HG03095 (cell line): ENCODE measurements at regions not wholly inside any gene's neighbourhood (a gene's known extent, or its start where the extent isn't known, plus 50 kb on each side); places are given as distances from the start of the nearest gene placed in this dataset.

Source experiments
- ATAC-seq: cut with Tn5 transposase; IDR thresholded peaks from one replicate; pipeline ENCODE4 v1.9.1; 2021; ENCODE audit warnings: moderate library complexity; ENCODE audit not compliant: unreplicated experiment

GRCh38 chr6:17047889-17048288, 54.0 kb upstream of the STMND1 start:
- no peak for ATAC-seq

GRCh38 chr6:17045581-17046322, 56.1 kb upstream of the STMND1 start:
- no peak for ATAC-seq

- ATAC-seq = no peak
Observed at GRCh38 chr6:17043148-17043522, 58.7 kb upstream of the STMND1 start.

- no peak for ATAC-seq
Observed at GRCh38 chr6:17042422-17043147, 59.3 kb upstream of the STMND1 start.

- ATAC-seq = no peak
Observed at GRCh38 chr6:17039266-17039665, 62.6 kb upstream of the STMND1 start.

- ATAC-seq = no peak
Observed at GRCh38 chr6:17038316-17038715, 63.5 kb upstream of the STMND1 start.

- ATAC-seq = no peak
Observed at GRCh38 chr6:17036065-17036393, 65.8 kb upstream of the STMND1 start.

GRCh38 chr6:17035257-17036064, 66.4 kb upstream of the STMND1 start:
- no peak for ATAC-seq

GRCh38 chr6:17033746-17034145, 68.1 kb upstream of the STMND1 start:
- ATAC-seq = no peak

- no peak for ATAC-seq
Observed at GRCh38 chr6:17032988-17033634, 68.7 kb upstream of the STMND1 start.

- ATAC-seq = no peak
Observed at GRCh38 chr6:17032590-17032987, 69.3 kb upstream of the STMND1 start.

GRCh38 chr6:17031961-17032360, 69.9 kb upstream of the STMND1 start:
- no peak for ATAC-seq

- no peak for ATAC-seq
Observed at GRCh38 chr6:17027441-17027840, 74.4 kb upstream of the STMND1 start.

GRCh38 chr6:17022604-17023003, 79.2 kb upstream of the STMND1 start:
- ATAC-seq = no peak

- no peak for ATAC-seq
Observed at GRCh38 chr6:17021539-17021889, 80.3 kb upstream of the STMND1 start.

- no peak for ATAC-seq
Observed at GRCh38 chr6:17020889-17021538, 80.8 kb upstream of the STMND1 start.

- no peak for ATAC-seq
Observed at GRCh38 chr6:17018425-17018824, 83.4 kb upstream of the STMND1 start.

GRCh38 chr6:17017416-17017815, 84.4 kb upstream of the STMND1 start:
- no peak for ATAC-seq

- ATAC-seq = no peak
Observed at GRCh38 chr6:17015551-17016381, 86.1 kb upstream of the STMND1 start.

- no peak for ATAC-seq
Observed at GRCh38 chr6:17015144-17015543, 86.7 kb upstream of the STMND1 start.
